K562 (cell line): ENCODE measurements at regions not wholly inside any gene's neighbourhood (a gene's known extent, or its start where the extent isn't known, plus 50 kb on each side); places are given as distances from the start of the nearest gene placed in this dataset.

Source experiments
- E2F1 ChIP-seq: sonication (generic); formaldehyde crosslinking; IDR thresholded peaks from 2 replicates; pipeline ENCODE4 v1.8.1; 2023; ENCODE audit warnings: mild to moderate bottlenecking, missing genetic modification reagents, moderate library complexity
- HNRNPLL ChIP-seq: fragments of 200-400 bp; formaldehyde crosslinking; IDR thresholded peaks from 2 replicates; pipeline ENCODE4 v1.6.1; 2017; ENCODE audit warnings: low read length, low read depth, mild to moderate bottlenecking; ENCODE audit not compliant: poor library complexity, severe bottlenecking
- L3MBTL2 ChIP-seq: fragments of 450-650 bp; IDR thresholded peaks from 2 replicates; pipeline ENCODE4 v1.6.1; 2016; ENCODE audit warnings: mild to moderate bottlenecking, moderate library complexity
- NFE2 ChIP-seq: IDR thresholded peaks from 2 replicates; pipeline ENCODE4 v1.6.1; 2014; ENCODE audit warnings: antibody characterized with exemption, low read depth
- NFYB ChIP-seq: IDR thresholded peaks from 2 replicates; pipeline ENCODE4 v1.6.1; 2011; ENCODE audit warnings: mild to moderate bottlenecking, moderate library complexity; ENCODE audit not compliant: insufficient read length; ENCODE audit errors: extremely low read depth
- RERE ChIP-seq: sonication (generic); formaldehyde crosslinking; IDR thresholded peaks from 2 replicates; pipeline ENCODE4 v1.8.0; 2023; ENCODE audit warnings: missing genetic modification reagents, mild to moderate bottlenecking, borderline replicate concordance
- SOX6 ChIP-seq: fragments of 450-650 bp; IDR thresholded peaks from 2 replicates; pipeline ENCODE4 v1.6.1; 2014; ENCODE audit warnings: mild to moderate bottlenecking
- TCF7L2 ChIP-seq: fragments of 150-350 bp; IDR thresholded peaks from 2 replicates; pipeline ENCODE4 v1.6.1; 2016; ENCODE audit warnings: low read depth, mild to moderate bottlenecking, low read length, moderate library complexity
- ZNF668 ChIP-seq: fragments of 250-450 bp; sonication (Bioruptor Pico); IDR thresholded peaks from 2 replicates; pipeline ENCODE4 v1.8.0; 2022; ENCODE audit warnings: mild to moderate bottlenecking, inconsistent platforms
- TF ChIP-seq, protein P1 (sequence below): fragments of 450-650 bp; IDR thresholded peaks from 2 replicates; pipeline ENCODE4 v1.6.1; 2017; ENCODE audit warnings: antibody characterized with exemption, mild to moderate bottlenecking
- TF ChIP-seq, protein P2 (sequence below): sonication (generic); formaldehyde crosslinking; IDR thresholded peaks from 2 replicates; pipeline ENCODE4 v1.8.1; 2023; ENCODE audit warnings: mild to moderate bottlenecking, missing genetic modification reagents

DNA sequence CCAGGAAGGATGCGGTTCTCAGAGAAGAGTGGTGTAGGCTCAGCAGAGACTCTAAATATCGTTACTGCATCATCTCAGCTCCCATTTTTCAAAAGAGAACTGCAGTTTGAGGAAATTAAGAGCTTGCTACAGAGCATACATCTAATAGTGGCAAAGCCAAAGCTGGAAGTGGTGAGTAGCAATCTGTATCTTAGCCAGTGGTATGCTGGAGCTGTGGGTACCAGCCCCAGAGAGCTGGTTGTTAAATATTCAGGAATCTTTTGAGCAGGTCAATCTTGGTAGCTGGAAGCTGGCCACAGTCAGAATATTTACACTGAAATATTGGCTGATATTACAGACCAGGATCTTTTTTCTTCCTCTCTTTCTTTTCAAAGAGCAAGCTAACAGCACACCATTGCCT lies 88.4 kb upstream of the STEAP1B start (continued):
- TF ChIP-seq NFYB (no peak), RERE (no peak), L3MBTL2 (no peak), TCF7L2 (no peak), HNRNPLL (no peak), SOX6 (no peak), E2F1 (CRISPR knock-in tag) (no peak), ZNF668 (CRISPR knock-in tag) (no peak), NFE2 (no peak)
- TF ChIP-seq, protein P1, sequence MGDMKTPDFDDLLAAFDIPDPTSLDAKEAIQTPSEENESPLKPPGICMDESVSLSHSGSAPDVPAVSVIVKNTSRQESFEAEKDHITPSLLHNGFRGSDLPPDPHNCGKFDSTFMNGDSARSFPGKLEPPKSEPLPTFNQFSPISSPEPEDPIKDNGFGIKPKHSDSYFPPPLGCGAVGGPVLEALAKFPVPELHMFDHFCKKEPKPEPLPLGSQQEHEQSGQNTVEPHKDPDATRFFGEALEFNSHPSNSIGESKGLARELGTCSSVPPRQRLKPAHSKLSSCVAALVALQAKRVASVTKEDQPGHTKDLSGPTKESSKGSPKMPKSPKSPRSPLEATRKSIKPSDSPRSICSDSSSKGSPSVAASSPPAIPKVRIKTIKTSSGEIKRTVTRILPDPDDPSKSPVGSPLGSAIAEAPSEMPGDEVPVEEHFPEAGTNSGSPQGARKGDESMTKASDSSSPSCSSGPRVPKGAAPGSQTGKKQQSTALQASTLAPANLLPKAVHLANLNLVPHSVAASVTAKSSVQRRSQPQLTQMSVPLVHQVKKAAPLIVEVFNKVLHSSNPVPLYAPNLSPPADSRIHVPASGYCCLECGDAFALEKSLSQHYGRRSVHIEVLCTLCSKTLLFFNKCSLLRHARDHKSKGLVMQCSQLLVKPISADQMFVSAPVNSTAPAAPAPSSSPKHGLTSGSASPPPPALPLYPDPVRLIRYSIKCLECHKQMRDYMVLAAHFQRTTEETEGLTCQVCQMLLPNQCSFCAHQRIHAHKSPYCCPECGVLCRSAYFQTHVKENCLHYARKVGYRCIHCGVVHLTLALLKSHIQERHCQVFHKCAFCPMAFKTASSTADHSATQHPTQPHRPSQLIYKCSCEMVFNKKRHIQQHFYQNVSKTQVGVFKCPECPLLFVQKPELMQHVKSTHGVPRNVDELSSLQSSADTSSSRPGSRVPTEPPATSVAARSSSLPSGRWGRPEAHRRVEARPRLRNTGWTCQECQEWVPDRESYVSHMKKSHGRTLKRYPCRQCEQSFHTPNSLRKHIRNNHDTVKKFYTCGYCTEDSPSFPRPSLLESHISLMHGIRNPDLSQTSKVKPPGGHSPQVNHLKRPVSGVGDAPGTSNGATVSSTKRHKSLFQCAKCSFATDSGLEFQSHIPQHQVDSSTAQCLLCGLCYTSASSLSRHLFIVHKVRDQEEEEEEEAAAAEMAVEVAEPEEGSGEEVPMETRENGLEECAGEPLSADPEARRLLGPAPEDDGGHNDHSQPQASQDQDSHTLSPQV, result no peak
- TF ChIP-seq, protein P2, sequence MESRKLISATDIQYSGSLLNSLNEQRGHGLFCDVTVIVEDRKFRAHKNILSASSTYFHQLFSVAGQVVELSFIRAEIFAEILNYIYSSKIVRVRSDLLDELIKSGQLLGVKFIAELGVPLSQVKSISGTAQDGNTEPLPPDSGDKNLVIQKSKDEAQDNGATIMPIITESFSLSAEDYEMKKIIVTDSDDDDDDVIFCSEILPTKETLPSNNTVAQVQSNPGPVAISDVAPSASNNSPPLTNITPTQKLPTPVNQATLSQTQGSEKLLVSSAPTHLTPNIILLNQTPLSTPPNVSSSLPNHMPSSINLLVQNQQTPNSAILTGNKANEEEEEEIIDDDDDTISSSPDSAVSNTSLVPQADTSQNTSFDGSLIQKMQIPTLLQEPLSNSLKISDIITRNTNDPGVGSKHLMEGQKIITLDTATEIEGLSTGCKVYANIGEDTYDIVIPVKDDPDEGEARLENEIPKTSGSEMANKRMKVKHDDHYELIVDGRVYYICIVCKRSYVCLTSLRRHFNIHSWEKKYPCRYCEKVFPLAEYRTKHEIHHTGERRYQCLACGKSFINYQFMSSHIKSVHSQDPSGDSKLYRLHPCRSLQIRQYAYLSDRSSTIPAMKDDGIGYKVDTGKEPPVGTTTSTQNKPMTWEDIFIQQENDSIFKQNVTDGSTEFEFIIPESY (CRISPR knock-in tag), result no peak
- TF ChIP-seq, all 486 proteins: peak for 0
